ENCODE measurements at regions not wholly inside any gene's neighbourhood (a gene's known extent, or its start where the extent isn't known, plus 50 kb on each side); places are given as distances from the start of the nearest gene placed in this dataset.

- Histone ChIP-seq H3K27ac (replicated peaks) (no peak overlapping the region), H3K9me3 (replicated peaks) (no peaks in the 10 kb centered on the region), H3K4me1 (no peaks in the 10 kb centered on the region), H3K4me3 (no peak overlapping the region), H3K27me3 (ENCODE audit: low read depth) (peaks cover 32% of the 10 kb centered on the region), H3K36me3 (no peaks in the 10 kb centered on the region)
- TF ChIP-seq CTCF (IDR thresholded peaks at IDR 0.05; ENCODE audit: borderline replicate concordance) = no peak
- DNase-seq = no peak
- intact Hi-C loops (cut with micrococcal nuclease) = no loop called here
Measured at GRCh38 chr10:2631557-2632205, 435.7 kb upstream of the PFKP start.

GRCh38 chr10:2628705-2629104, 438.6 kb upstream of the PFKP start:
- intact Hi-C loops (cut with micrococcal nuclease) = no loop called here
- no peak overlapping the region for H3K27ac ChIP-seq (replicated peaks)
- no peak for DNase-seq
- no peaks in the 10 kb centered on the region for H3K9me3 ChIP-seq (replicated peaks)
- TF ChIP-seq CTCF (IDR thresholded peaks at IDR 0.05; ENCODE audit: borderline replicate concordance) = no peak
- peaks cover 4% of the 10 kb centered on the region for H3K27me3 ChIP-seq (ENCODE audit: low read depth)
- H3K36me3 ChIP-seq = no peaks in the 10 kb centered on the region
- no peak overlapping the region for H3K4me3 ChIP-seq
- H3K4me1 ChIP-seq = no peaks in the 10 kb centered on the region

GRCh38 chr10:2627969-2628368, 439.4 kb upstream of the PFKP start:
- DNase-seq = no peak
- no peaks in the 10 kb centered on the region for H3K9me3 ChIP-seq (replicated peaks)
- no peak overlapping the region for H3K4me3 ChIP-seq
- H3K36me3 ChIP-seq = no peaks in the 10 kb centered on the region
- no peak overlapping the region for H3K27ac ChIP-seq (replicated peaks)
- no peaks in the 10 kb centered on the region for H3K27me3 ChIP-seq (ENCODE audit: low read depth)
- intact Hi-C loops (cut with micrococcal nuclease) = no loop called here
- no peaks in the 10 kb centered on the region for H3K4me1 ChIP-seq
- no peak for TF ChIP-seq CTCF (IDR thresholded peaks at IDR 0.05; ENCODE audit: borderline replicate concordance)

GRCh38 chr10:2625094-2625493, 442.3 kb upstream of the PFKP start:
- Histone ChIP-seq H3K27me3 (ENCODE audit: low read depth) (no peaks in the 10 kb centered on the region), H3K27ac (replicated peaks) (no peak overlapping the region), H3K4me3 (no peak overlapping the region), H3K4me1 (no peaks in the 10 kb centered on the region), H3K9me3 (replicated peaks) (no peaks in the 10 kb centered on the region), H3K36me3 (no peaks in the 10 kb centered on the region)
- no peak for DNase-seq
- intact Hi-C loops (cut with micrococcal nuclease) = no loop called here
- TF ChIP-seq CTCF (IDR thresholded peaks at IDR 0.05; ENCODE audit: borderline replicate concordance) = no peak

- Histone ChIP-seq H3K4me3 (no peak overlapping the region), H3K27me3 (ENCODE audit: low read depth) (no peaks in the 10 kb centered on the region), H3K27ac (replicated peaks) (no peak overlapping the region), H3K36me3 (no peaks in the 10 kb centered on the region), H3K9me3 (replicated peaks) (no peaks in the 10 kb centered on the region), H3K4me1 (no peaks in the 10 kb centered on the region)
- no peak for DNase-seq
- TF ChIP-seq CTCF (IDR thresholded peaks at IDR 0.05; ENCODE audit: borderline replicate concordance) = no peak
- intact Hi-C loops (cut with micrococcal nuclease) = no loop called here
Measured at GRCh38 chr10:2623675-2624274, 443.6 kb upstream of the PFKP start.

All from left ventricle myocardium inferior (tissue), 1 donor.